ENCODE measurements at regions not wholly inside any gene's neighbourhood (a gene's known extent, or its start where the extent isn't known, plus 50 kb on each side); places are given as distances from the start of the nearest gene placed in this dataset.

DNA sequence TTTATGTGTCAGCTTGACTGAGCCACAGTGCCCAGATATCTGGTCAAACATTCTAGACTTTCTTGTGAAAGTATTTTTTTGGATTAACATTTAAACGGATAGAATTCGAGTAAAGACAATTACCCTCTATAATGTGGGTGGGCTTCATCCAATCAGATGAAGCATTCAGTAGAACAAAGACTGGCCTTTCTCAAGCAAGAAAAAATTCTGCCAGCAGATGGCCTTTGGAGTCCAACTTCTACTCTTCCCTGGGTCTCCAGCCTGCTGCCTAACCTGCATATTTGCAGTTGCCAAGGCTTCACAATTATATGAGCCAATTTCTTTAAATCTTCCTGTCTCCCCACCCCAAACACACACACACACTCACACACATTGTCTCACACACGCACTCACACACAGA is 86.4 kb downstream of the MED10 start:
- TF ChIP-seq POLR2A (IDR thresholded peaks at IDR 0.05) (no peak), CTCF (IDR thresholded peaks at IDR 0.05) (no peak), EP300 (IDR thresholded peaks at IDR 0.05) (no peak), POLR2AphosphoS5 (IDR thresholded peaks at IDR 0.05) (no peak)

All from sigmoid colon (tissue), 4 donors.